HG03457 (cell line): ENCODE measurements at regions not wholly inside any gene's neighbourhood (a gene's known extent, or its start where the extent isn't known, plus 50 kb on each side); places are given as distances from the start of the nearest gene placed in this dataset.

ENCODE experiments used
- ATAC-seq: cut with Tn5 transposase; IDR thresholded peaks from one replicate; pipeline ENCODE4 v1.9.1; 2021; ENCODE audit warnings: moderate number of reproducible peaks; ENCODE audit not compliant: unreplicated experiment

DNA sequence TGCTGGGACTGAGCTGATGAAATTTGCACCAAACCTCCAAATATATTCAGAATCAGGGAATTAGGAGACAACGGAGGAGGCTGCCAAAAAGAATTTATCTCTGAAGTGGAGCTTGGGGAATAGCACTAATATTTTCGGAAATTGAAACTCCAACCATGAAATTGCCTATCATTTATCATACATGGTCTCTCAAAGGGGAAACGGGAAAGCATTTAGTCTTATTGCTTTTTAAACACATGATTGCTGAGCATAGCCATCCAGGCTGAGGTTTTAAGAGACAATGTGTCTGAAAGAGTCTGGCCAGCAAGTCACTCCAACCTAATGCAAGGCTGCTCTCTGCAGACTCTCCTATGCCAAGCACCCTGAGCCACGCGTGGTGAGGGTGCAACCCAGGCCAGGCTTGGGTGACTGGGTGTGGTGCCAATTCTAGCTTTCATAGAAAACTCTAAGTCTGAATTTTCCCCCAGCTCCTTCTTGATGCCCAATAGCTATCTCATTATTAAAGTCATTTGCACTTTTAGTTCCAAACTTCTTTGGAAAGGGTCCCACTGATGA lies 200.2 kb downstream of the RPLP1 start:
- no peak for ATAC-seq

DNA sequence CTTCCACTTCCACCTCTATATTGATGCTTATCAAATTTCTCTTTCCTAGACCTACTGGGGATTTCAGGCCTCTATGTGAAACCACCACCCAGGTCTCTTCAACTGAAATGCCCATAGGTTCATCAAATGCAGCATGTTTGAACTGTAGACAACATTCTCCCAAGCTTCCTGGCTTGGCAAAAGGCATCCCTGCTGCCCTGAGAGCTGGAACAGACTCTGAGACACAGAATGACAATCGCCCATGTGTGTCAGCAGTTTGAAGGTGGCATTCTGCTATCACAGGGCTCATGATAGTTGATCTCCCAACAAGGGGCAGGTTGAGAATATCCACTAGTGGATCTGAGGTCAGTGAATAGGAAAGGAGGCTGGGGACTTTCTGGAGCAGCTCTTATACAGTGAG lies 200.7 kb downstream of the RPLP1 start:
- no peak for ATAC-seq

DNA sequence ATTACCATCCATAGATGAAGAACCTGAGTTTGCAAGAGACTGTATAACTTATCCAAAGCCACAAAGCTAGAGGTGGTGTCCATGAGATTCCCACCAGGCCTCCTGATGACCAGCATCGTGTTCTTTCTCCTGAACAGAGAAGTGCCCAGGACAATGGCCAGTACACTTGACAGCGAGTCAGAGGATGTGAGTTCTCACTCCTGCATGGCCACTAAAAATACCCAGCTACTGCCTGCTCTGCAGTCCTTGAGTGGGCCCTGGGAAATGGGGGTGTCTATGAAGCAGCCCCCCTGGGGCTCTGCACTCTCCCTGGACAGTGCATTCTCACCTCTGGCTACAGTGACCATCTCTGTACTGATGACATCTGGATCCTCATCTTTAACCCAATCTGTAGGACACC lies 201.2 kb downstream of the RPLP1 start:
- ATAC-seq = no peak

DNA sequence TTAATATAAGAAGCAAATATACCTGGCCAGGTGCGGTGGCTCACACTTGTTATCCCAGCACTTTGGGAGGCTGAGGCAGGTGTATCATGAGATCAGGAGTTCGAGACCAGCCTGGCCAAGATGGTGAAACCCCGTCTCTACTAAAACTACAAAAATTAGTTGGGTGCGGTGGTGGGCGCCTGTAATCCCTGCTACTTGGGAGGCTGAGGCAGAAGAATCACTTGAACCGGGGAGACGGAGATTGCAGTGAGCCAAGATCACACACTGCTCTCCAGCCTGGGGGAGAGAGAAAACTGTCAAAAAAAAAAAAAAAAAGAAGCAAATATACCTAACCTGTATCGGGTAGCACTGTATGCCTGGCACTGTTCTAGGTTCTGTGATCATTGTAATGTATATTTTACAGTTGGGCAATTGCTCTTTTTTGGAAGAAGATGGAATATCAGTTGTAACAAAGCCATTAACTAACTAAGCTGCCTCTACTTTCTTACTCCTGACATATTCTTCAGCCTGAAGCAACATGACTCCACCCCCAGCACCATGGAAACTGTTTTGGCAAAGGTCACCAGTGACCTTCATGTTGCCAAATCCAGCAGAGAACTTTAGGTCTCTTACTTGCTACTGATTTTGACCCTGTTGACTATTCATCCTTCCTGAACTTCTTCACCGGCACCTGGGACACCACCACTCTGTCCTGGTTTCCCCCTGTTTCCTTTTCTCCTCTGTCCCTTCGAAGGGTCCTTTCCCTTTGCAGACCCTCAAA lies 203.8 kb downstream of the RPLP1 start:
- no peak for ATAC-seq

- no peak for ATAC-seq
Measured at GRCh38 chr15:69657626-69658025, 205.0 kb downstream of the RPLP1 start.

- no peak for ATAC-seq
Measured at GRCh38 chr15:69658411-69658945, 205.9 kb downstream of the RPLP1 start.

GRCh38 chr15:69659454-69660050 lies 206.9 kb downstream of the RPLP1 start:
- no peak for ATAC-seq

- ATAC-seq = no peak
Measured at GRCh38 chr15:69660114-69660513, 207.5 kb downstream of the RPLP1 start.

- ATAC-seq = no peak
Measured at GRCh38 chr15:69660658-69661405, 208.2 kb downstream of the RPLP1 start.

- no peak for ATAC-seq
Measured at GRCh38 chr15:69661446-69661845, 208.8 kb downstream of the RPLP1 start.

DNA sequence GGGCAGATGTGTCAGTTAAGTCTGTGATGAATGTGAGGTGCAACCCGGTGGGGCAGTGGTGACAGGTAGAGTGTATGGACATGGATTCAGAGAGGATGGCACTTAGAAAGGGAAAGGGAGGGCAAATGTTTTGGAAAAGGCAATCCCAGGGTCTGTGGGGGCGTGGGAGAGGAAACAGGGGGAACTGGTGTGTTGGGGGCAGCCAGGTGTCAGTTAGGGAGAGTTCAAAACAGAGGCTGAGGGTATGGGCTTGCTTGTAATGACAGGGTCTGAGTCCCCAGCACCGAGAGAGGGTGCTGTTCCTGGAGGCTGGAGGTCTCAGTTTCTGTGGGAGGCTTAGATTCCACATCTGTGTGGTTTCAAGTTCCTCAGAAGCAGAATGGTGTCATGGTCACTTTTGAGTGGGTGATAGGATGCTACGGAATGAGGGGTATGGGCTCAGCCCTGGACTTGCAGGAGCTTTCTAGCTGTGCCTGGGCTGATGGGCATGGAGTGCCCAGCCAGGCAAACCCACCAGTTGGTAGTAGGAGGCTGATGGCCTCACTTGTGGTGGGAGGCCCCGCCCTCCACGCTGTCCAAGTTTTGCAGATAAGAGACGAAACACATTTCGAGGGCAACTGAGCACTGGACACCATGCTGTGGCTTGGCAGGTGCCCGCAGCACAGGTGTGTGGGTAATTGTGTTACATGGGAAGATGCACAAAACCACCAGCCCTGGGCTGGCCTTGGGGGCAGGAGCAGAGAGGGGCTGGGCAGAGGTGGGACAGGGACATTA lies 209.4 kb downstream of the RPLP1 start:
- ATAC-seq = no peak

GRCh38 chr15:69662645-69663000 lies 210.0 kb downstream of the RPLP1 start:
- ATAC-seq = no peak

GRCh38 chr15:69663441-69663840 lies 210.8 kb downstream of the RPLP1 start:
- no peak for ATAC-seq

DNA sequence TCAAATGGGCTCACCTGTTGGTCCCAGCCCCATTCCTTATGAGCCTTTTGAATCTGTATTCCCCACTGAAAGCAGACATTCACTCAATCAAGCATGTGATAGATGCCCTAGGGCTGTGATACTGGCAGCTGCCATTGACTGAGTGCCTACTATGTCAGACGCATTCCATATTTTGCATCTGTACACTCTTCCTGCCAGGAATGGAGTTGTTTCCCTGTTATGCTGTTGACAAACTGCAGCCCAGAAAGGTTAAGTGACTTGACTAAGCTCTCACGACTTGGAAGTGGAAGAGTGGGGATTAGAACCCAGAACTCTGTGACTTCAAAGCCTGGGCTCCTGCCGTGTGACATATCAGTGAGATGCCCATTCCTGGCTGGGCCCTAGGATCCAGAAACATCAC lies 211.4 kb downstream of the RPLP1 start:
- no peak for ATAC-seq

DNA sequence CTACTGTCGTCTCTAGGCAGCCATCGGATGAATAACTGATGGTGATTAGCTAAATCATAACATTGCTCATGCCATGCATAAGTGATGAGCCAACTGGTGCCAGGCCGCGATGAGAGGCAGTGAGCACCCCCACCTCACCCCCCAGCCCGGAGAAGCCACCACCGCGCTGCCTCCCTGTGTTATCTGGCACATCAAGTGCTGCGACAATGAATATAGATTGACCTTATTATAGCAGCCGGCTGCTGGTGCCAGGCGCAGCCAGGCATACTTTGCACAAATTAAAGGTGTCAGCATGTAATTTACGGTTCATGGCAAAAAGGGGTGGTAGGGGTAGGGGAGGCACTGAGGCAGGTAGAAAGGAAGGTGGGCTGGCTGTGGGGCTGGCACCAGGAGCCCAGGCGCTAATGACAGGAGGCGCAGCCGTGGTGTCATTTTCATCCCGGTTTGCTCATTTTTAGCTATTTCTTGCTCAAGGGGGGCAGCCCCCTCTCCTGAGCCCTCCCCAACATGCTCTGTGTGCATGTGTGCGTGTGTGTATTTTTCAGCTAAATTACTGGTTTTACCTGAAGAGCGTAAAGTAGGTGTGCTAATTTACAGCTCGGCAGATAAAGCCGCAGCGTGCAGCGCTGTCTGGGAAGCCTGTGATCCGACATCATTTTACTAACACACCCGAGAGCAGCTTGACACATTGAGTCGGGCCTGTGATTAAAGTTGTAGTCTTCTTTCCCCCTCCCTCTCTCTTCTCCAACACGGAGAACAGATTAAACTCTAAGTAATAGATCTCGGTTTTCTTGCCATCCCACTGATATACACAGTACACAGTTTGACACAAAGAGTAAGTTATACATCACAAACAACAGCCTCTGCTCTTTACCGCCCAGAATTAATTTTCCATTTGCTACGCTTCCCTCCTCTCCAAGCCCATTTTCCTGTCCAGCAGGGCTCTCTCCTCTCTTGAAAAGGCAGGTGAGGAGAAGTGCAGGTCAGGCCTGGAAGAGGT lies 212.3 kb downstream of the RPLP1 start:
- ATAC-seq = no peak

- ATAC-seq = no peak
Measured at GRCh38 chr15:69665641-69666111, 213.1 kb downstream of the RPLP1 start.

DNA sequence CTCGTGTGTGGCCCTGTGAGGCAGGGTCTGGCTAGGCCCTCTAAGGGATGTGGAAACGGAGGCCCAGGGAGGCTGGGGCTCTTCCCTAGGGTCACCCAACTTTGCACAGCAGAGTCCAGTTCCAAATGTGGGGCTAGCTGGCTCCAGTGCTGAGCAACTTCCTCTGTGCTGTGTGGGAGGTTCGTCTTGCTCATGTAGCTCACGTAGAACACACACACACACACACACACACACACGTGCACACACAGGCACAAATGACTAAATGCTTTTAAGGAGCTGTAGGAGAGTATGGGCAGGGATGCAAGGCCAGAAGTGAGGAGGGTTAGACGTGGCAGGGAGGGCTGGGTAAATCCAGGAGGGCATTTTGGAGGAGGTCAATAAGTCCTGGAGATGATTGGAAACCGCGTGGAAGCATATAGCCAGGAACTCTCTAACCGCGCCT lies 213.8 kb downstream of the RPLP1 start:
- no peak for ATAC-seq

GRCh38 chr15:69666921-69667811 lies 214.5 kb downstream of the RPLP1 start:
- ATAC-seq = no peak
